ENCODE measurements at regions not wholly inside any gene's neighbourhood (a gene's known extent, or its start where the extent isn't known, plus 50 kb on each side); places are given as distances from the start of the nearest gene placed in this dataset.

DNA sequence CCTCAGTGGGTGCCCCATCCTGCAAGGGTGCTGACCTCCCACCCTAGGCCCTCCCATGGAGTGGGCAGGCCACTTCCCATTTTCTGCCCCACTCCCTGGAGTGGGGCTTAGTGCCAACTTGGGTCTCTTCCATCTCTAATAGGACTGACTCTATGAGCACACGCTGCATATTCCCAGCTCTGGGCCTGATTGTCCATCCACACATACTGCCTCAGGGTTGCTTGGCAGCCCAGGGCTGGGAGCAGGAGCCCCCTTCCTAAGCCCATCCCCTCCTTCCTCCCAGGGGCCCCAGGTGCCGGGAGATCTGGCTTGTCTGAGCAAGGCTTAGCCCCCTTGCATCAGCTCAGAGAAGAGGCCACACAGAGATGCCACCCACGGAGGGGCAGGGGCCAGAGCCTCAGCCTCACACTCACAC, 55.1 kb downstream of the PJA1 start:
- DNase-seq (ENCODE audit: low read depth) = no peak

- DNase-seq (ENCODE audit: low read depth) = peak; percentile 14
Observed at GRCh38 chrX:69109706-69110105, 55.5 kb downstream of the PJA1 start.

GRCh38 chrX:69109036-69109663, 56.1 kb downstream of the PJA1 start:
- no peak for DNase-seq (ENCODE audit: low read depth)

DNA sequence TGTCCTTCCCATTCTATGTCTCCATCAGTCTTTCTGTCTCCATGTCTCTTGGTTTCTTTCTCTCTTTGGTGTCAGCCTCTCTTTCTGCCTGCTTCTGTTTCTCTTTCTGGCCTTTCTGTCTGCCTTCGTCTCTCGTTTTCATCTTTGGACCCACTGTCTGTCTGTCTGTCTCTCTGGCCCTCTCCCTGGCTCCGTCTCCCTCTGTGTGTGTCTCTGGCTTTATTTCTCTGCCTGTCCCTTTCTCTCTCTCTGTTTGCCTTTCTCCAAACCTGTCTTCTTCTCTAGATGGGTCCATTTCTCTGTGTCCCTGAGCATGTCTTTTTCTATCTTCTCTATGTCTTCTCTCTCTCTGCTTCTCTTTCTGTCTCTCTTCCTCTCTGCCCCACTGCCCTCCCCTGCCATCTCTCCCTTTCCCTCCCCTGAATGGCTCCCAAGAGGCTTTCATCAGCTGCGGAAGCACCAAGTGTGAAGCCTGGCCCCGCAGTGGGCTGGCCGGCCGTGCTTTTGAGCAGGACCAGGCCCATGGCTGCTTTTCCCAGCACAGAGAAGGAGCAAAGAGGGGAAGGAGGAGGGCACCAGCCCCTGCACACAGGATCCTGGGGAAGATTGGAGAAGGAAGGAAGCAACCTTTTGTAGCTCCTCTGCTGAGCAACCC, 57.4 kb downstream of the PJA1 start:
- no peak for DNase-seq (ENCODE audit: low read depth)

- no peak for DNase-seq (ENCODE audit: low read depth)
Observed at GRCh38 chrX:69107231-69107739, 58.0 kb downstream of the PJA1 start.

- DNase-seq (ENCODE audit: low read depth) = no peak
Observed at GRCh38 chrX:69104756-69105434, 60.4 kb downstream of the PJA1 start.

DNA sequence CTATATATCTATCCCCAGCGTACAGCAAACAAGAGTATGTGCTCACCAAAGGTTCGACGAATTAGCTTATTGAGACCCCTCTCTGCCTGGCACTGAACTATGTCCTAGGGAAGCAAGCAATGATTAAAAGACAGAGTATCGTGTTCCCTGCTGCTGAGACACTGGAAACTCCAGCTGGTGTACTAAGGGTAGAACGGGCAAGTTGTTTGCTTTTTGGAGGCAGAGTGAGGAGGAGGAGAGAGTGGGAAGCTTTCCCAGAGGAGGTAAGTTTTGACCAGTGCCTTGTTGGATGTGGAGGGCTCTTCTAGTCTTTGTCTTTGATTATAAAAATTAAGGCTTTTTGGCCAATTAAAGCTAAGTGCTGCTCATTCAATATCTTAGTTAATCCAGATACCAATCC, 61.7 kb downstream of the PJA1 start:
- no peak for DNase-seq (ENCODE audit: low read depth)

DNA sequence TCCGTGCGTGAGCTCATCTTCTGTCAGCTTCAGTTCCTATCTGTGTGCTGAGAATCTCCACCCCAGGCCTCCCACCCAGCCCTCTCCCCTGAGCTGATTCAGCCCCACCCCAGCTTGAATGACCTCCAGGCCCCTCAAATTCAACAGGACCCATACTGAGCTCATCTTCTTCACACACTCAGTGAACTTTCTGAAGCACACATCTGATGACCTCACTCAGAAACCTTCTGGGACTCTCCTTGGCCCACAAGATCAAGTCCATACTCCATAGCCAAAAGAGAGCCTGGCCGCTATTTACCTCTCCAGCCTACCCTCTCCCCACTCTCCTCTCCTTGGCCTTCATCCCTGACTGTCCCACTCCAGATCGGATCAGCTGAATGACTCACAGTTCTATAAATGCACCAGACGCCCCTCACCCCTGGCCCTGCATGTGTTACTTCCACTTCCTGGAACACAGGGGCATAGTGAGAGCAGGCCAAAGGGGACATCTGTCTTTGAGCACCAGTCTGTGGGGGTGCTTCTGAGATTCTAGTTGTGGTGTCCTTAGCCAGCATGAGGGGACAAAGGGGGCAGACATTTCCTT, 62.5 kb downstream of the PJA1 start:
- DNase-seq (ENCODE audit: low read depth) = no peak

DNA sequence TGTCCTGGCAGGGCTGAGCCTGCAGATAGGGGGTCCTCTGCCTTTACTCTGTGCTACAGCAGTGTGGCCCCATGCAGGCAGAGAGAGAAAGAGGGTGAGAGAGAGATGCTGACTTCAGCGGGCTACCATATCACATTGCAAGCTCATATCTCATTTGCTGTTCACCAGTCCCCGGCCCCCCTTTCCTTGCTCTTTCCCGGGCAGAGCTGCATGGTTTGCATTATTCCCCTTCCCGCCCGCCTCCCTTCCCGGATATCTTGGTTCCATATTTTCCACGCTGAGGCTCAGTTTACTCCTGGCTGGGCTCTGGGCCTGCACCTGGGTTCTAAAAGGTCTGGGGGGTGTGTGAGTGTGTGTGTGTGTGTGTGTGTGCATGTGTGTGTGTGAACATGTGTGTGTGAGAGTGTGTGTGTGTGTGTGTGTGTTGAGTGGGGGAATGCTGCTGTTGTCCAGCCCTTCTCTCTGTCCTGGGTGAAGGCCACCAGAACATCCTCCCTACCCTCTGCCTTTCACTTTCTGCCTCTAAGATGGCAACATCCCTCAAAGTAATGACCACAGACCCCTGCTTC, 63.5 kb downstream of the PJA1 start:
- no peak for DNase-seq (ENCODE audit: low read depth)

DNA sequence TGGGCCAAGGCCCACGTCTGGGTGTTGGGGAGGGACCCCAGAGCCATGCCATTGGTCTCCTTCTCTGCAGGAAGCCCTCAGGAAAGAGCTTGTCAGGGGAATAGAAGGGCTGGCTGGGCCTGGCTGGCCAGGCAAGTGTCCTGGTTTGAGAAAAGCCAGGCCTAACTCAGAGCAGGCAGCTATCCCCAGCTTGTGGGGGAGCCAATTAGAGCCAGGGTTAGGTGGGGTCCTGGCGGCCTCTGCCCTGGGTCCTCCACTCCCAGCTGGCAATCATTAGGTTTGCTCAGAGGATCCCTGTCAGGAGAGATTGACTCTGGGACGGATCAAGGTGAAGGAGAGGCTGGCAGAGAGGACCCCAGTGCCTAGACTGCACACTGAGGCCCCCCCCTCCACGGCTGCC, 64.8 kb downstream of the PJA1 start:
- no peak for DNase-seq (ENCODE audit: low read depth)

GRCh38 chrX:69097451-69098236, 67.6 kb downstream of the PJA1 start:
- DNase-seq (ENCODE audit: low read depth) = no peak

DNA sequence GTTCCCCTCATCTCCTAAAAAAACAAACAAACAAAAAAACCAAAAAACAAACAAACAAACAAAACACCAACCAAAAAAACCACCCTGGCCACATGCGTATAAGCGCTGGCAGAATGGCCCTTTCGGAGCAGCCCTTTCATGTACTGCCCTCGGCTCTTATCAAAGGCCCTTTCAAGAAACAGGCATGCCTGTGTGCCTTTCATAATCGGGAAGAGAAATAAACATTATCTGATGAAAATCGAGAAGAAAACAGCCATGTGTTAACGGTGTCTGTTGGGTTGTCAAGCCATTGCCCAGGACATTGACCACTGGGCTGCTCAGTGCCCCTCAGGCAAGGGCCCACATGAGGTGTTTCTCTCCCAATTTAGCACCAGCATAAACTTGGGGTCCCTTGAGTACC, 68.3 kb downstream of the PJA1 start:
- no peak for DNase-seq (ENCODE audit: low read depth)

DNA sequence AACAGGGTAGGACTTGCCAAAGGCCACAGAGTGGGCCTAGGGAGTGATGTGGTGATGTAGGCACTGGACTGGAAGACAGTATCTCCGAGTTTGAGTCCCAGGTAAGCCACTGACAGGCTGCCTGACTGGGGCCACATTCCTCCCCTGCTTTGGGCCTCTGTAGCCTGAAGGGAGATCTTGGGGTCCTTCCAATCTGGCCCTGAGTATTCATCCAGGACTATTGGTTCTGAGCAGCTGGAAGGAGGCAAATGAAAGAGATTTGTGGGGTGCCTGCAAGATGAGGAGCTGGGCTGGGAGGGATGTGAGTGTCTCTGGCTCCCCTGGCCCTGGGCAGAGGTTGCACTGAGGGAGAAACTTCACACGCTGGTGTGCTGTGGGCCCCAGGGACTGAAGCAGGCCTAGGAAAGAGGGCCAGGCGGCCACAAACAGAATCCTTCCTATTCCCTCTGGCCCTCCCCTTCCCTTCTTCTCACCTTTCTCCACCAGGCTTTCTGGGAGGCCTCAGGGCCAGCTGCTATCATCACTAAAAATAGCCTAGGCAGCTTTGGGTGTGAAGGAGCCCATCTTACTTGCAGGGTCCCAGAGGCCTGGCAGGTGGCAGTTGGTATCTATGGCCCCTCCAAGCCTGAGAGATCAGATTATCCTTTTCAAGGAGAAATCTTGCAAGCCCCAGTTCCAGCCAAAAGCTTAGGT, 70.1 kb downstream of the PJA1 start:
- no peak for DNase-seq (ENCODE audit: low read depth)

DNA sequence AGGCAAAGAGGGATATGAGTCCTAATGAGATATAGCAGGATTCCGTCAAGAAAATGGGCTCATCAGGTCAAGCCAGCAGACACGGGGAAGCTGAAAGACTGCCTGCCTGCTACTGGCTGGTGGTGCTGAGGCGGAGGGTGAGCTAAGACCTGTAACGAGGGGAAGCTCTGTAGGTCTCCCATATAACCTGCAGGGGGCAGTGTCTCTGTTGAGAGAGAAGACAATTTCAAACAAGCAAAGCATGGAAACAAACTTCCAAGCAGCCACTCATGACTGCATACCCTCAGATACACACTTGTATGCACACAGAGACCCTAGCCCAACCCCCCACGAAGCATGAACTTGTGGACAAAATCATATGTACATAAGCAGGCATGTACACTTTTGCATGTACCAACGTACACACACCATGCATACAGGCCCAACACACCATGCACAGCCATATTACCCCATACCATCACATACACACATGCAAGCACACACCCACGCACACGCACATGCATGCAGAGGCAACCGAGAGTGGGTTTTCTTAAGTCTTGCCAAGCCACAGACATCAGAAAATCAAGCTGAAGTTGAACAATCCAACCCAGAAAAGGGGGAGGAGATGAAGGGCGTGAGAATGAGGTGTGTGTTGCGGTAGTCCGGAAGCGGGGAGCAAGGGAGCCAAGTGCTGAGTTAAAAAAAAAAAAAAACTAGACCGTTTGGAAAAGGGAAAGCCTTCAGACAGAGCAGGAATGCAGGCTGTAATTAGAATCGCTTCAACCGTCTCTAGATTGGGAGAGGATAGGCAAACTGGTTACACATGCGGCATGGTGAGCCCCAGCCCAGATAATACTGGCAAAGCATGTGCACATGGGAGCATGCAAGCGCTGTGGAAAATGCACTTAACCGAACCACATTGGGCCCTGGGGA, 71.0 kb downstream of the PJA1 start:
- DNase-seq (ENCODE audit: low read depth) = peak; percentile 13

GRCh38 chrX:69090022-69090421, 75.2 kb downstream of the PJA1 start:
- no peak for DNase-seq (ENCODE audit: low read depth)

GRCh38 chrX:69089203-69089602, 76.0 kb downstream of the PJA1 start:
- no peak for DNase-seq (ENCODE audit: low read depth)

DNA sequence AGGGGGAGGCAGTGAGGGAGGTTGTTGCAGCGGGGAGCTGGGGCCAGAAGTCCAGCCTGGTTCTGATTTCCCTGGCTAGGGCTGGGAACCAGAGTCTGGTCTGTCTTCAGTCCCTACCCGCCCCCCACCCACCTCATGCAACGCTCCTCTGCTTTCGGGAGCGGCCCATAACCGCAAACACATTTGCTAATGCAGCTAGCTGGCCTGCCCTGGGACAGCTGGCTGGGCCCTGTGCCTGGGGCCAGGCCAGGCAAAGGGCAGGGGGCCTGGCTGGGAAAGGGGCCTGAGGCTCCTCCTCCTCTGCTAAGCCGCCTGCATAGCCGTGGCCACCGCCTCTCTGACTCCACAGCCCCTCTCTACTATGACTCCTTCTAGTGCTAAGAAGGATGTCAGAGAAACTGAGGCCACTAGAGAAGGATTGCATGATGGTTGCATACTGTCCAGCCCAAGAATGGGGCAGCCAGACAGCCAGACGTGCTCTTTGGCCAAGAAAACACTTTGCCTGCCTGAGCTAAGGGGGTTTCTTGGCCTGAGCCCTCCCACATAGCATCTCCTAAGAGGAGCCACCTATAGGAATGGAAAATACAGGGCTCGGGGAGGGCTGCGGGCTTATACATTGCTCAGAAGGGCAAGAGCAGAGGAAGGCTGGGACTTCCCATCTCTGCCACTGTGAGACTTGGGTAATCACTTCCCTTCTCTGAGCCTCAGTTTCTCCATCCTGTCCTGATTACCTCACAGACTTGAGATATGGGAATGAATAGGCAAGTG, 76.9 kb downstream of the PJA1 start:
- DNase-seq (ENCODE audit: low read depth) = no peak

- no peak for DNase-seq (ENCODE audit: low read depth)
Observed at GRCh38 chrX:69085826-69086225, 79.4 kb downstream of the PJA1 start.

DNA sequence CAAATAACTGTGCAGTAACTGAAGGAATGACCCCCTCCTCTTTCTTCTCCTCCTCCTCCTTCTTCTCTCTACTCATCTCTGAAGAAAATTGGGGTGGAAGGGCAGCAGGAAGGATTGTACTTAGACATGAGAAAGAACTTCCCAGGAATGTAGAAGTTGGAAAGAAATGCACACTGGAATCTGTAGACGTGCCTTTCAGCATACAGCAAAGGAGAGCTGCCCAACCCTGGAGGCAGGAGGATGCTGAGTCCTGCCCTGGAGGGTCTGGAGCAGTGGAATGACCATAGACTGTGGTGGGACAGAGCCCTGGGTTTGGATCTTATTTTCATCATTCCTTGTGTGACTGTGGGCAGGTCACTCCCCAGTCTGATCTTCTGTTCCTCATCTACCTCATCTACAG, 80.1 kb downstream of the PJA1 start:
- DNase-seq (ENCODE audit: low read depth) = no peak
